Panc1 (cell line): ENCODE measurements at regions not wholly inside any gene's neighbourhood (a gene's known extent, or its start where the extent isn't known, plus 50 kb on each side); places are given as distances from the start of the nearest gene placed in this dataset.

Experiments
- POLR2AphosphoS5 ChIP-seq: IDR thresholded peaks from 2 replicates; pipeline ENCODE4 v1.6.1; 2012; ENCODE audit warnings: mild to moderate bottlenecking, low read depth, low read length, moderate library complexity
- SIN3A ChIP-seq: IDR thresholded peaks from 2 replicates; pipeline ENCODE4 v1.6.1; 2012; ENCODE audit warnings: low read depth, mild to moderate bottlenecking, low read length, moderate library complexity, borderline replicate concordance; ENCODE audit not compliant: insufficient read depth
- TCF7L2 ChIP-seq: IDR thresholded peaks from 2 replicates; pipeline ENCODE4 v1.6.1; 2011; ENCODE audit warnings: mild to moderate bottlenecking, low read depth, low read length, inconsistent platforms
- TF ChIP-seq, protein P1 (sequence below): fragments of 450-650 bp; IDR thresholded peaks from 2 replicates; pipeline ENCODE4 v1.5.1; 2017; ENCODE audit warnings: mild to moderate bottlenecking
- TF ChIP-seq, protein P2 (sequence below), 2 experiments: IDR thresholded peaks; 2 replicates each; pipeline ENCODE4 v1.6.1; 2011 to 2012; ENCODE audit warnings: low read depth in 2 of 2, control low read depth in 1 of 2, low read length in 1 of 2, mild to moderate bottlenecking in 1 of 2, moderate library complexity in 1 of 2; ENCODE audit not compliant: insufficient read depth in 1 of 2

DNA sequence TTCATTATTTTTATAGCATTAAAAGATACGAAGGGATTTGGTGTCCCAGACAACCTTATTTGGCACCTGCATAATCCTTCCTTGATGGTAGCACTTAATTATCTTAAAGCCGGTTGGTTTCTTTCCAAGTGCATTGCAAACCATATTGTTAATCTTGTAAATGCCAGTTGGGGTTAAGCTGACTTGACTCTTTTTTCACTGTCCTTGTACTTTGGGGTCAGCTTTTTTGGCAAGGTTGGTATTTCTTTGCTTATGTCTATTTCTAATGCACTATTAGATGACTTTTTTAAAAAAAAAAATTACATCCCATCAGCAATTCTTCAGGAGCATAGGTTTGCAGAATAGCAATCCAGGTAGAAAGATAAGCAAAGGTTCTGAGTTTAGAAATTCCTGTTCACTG, 466.8 kb upstream of the TLE4 start:
- TF ChIP-seq TCF7L2, result no peak
- TF ChIP-seq, protein P1, sequence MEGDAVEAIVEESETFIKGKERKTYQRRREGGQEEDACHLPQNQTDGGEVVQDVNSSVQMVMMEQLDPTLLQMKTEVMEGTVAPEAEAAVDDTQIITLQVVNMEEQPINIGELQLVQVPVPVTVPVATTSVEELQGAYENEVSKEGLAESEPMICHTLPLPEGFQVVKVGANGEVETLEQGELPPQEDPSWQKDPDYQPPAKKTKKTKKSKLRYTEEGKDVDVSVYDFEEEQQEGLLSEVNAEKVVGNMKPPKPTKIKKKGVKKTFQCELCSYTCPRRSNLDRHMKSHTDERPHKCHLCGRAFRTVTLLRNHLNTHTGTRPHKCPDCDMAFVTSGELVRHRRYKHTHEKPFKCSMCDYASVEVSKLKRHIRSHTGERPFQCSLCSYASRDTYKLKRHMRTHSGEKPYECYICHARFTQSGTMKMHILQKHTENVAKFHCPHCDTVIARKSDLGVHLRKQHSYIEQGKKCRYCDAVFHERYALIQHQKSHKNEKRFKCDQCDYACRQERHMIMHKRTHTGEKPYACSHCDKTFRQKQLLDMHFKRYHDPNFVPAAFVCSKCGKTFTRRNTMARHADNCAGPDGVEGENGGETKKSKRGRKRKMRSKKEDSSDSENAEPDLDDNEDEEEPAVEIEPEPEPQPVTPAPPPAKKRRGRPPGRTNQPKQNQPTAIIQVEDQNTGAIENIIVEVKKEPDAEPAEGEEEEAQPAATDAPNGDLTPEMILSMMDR, result no peak
- no peak for TF ChIP-seq POLR2AphosphoS5
- TF ChIP-seq, protein P2, sequence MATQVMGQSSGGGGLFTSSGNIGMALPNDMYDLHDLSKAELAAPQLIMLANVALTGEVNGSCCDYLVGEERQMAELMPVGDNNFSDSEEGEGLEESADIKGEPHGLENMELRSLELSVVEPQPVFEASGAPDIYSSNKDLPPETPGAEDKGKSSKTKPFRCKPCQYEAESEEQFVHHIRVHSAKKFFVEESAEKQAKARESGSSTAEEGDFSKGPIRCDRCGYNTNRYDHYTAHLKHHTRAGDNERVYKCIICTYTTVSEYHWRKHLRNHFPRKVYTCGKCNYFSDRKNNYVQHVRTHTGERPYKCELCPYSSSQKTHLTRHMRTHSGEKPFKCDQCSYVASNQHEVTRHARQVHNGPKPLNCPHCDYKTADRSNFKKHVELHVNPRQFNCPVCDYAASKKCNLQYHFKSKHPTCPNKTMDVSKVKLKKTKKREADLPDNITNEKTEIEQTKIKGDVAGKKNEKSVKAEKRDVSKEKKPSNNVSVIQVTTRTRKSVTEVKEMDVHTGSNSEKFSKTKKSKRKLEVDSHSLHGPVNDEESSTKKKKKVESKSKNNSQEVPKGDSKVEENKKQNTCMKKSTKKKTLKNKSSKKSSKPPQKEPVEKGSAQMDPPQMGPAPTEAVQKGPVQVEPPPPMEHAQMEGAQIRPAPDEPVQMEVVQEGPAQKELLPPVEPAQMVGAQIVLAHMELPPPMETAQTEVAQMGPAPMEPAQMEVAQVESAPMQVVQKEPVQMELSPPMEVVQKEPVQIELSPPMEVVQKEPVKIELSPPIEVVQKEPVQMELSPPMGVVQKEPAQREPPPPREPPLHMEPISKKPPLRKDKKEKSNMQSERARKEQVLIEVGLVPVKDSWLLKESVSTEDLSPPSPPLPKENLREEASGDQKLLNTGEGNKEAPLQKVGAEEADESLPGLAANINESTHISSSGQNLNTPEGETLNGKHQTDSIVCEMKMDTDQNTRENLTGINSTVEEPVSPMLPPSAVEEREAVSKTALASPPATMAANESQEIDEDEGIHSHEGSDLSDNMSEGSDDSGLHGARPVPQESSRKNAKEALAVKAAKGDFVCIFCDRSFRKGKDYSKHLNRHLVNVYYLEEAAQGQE (IDR thresholded peaks at IDR 0.05; ENCODE audit: insufficient read depth in 1 of 2, low read depth in 2 of 2, low read length in 1 of 2), result no peak
- no peak for TF ChIP-seq SIN3A
